MM.1S (cell line): ENCODE measurements at regions not wholly inside any gene's neighbourhood (a gene's known extent, or its start where the extent isn't known, plus 50 kb on each side); places are given as distances from the start of the nearest gene placed in this dataset.

Experiments used
- CTCF ChIP-seq: fragments of 300-600 bp; sonication (generic); IDR thresholded peaks from 2 replicates; pipeline ENCODE4 v1.5.1; 2016; ENCODE audit warnings: antibody characterized with exemption, low read length, mixed read lengths
- EZH2 ChIP-seq: fragments of 300-600 bp; sonication (generic); optimal IDR thresholded peaks from 2 replicates; pipeline ENCODE3; 2017; ENCODE audit warnings: low read depth, mild to moderate bottlenecking, antibody characterized with exemption, low read length, mixed read lengths
- EZH2phosphoT487 ChIP-seq: fragments of 300-600 bp; sonication (generic); IDR thresholded peaks from 2 replicates; pipeline ENCODE4 v1.6.1; 2018; ENCODE audit warnings: antibody characterized with exemption, low read length

- no peak for TF ChIP-seq CTCF
- TF ChIP-seq EZH2, result no peak
- TF ChIP-seq EZH2phosphoT487, result no peak
Observed at GRCh38 chrX:46247456-46247855, 297.8 kb downstream of the ZNF674 start.
